ENCODE measurements at regions not wholly inside any gene's neighbourhood (a gene's known extent, or its start where the extent isn't known, plus 50 kb on each side); places are given as distances from the start of the nearest gene placed in this dataset.

- peak in 1 of 5 donors; percentile 82 for DNase-seq
Measured at GRCh38 chr3:102085431-102086176, 236.3 kb downstream of the NFKBIZ start.

GRCh38 chr3:102087236-102087635 is 237.9 kb downstream of the NFKBIZ start:
- no peak for DNase-seq

GRCh38 chr3:102089239-102089638 is 239.9 kb downstream of the NFKBIZ start:
- DNase-seq = no peak

- no peak for DNase-seq
Measured at GRCh38 chr3:102089904-102090720, 240.8 kb downstream of the NFKBIZ start.

GRCh38 chr3:102090721-102091045 is 241.4 kb downstream of the NFKBIZ start:
- DNase-seq = no peak

GRCh38 chr3:102091358-102091757 is 242.0 kb downstream of the NFKBIZ start:
- no peak for DNase-seq

- peak in 1 of 5 donors; percentile 88 for DNase-seq
Measured at GRCh38 chr3:102092617-102093466, 243.5 kb downstream of the NFKBIZ start.

- DNase-seq = no peak
Measured at GRCh38 chr3:102094506-102094905, 245.2 kb downstream of the NFKBIZ start.

GRCh38 chr3:102095383-102095782 is 246.1 kb downstream of the NFKBIZ start:
- DNase-seq = no peak

- DNase-seq = no peak
Measured at GRCh38 chr3:102096066-102096465, 246.8 kb downstream of the NFKBIZ start.

GRCh38 chr3:102098130-102098885 is 249.0 kb downstream of the NFKBIZ start:
- DNase-seq = no peak

GRCh38 chr3:102099913-102100312 is 250.6 kb downstream of the NFKBIZ start:
- no peak for DNase-seq

- DNase-seq = no peak
Measured at GRCh38 chr3:102102394-102102793, 253.1 kb downstream of the NFKBIZ start.

- no peak for DNase-seq
Measured at GRCh38 chr3:102104033-102104432, 254.7 kb downstream of the NFKBIZ start.

- DNase-seq = no peak
Measured at GRCh38 chr3:102105193-102105592, 255.9 kb downstream of the NFKBIZ start.

GRCh38 chr3:102106416-102107097 is 257.2 kb downstream of the NFKBIZ start:
- DNase-seq = peak in 1 of 5 donors; percentile 36

GRCh38 chr3:102112704-102113230 is 263.5 kb downstream of the NFKBIZ start:
- no peak for DNase-seq

GRCh38 chr3:102113421-102114041 is 264.2 kb downstream of the NFKBIZ start:
- no peak for DNase-seq

GRCh38 chr3:102114264-102114979 is 265.1 kb downstream of the NFKBIZ start:
- peak in 2 of 5 donors; percentile 15 to 90 for DNase-seq

- DNase-seq = no peak
Measured at GRCh38 chr3:102122527-102122926, 273.2 kb downstream of the NFKBIZ start.

Measured in T-helper 1 cell (primary cell).